ENCODE measurements at regions not wholly inside any gene's neighbourhood (a gene's known extent, or its start where the extent isn't known, plus 50 kb on each side); places are given as distances from the start of the nearest gene placed in this dataset.

- no peak for TF ChIP-seq CTCF (IDR thresholded peaks at IDR 0.05; ENCODE audit: low read depth, low read length)
- no peak for TF ChIP-seq EZH2phosphoT487 (IDR thresholded peaks at IDR 0.05; ENCODE audit: low read depth)
Observed at GRCh38 chr12:69179786-69180185, 59.6 kb upstream of the CPSF6 start.

Measured in OCI-LY3 (cell line).